ENCODE measurements at regions not wholly inside any gene's neighbourhood (a gene's known extent, or its start where the extent isn't known, plus 50 kb on each side); places are given as distances from the start of the nearest gene placed in this dataset.

DNA sequence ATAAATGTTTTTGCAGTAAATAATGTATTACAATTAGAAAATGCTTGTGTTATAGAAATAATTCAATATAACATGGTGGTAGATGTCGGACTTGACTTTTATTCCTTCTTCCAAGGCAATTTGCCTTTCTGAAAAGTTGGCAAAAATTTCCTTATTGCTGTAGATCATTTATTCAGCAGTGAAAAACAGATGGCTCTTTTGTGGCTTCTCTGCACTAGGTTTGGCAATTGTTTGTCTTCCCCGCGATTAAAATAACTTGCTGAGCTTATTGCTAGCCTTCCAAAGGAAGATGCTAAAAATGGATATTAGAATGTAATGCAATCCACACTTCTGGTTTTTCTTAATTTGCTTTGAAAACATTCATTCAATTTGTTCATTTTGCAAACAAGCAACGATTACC, 1977.9 kb upstream of the ADGRL3 start:
- Mint-ChIP-seq H3K4me1 (no peaks in the 10 kb centered on the region), H3K27ac (no peak overlapping the region), H3K9me3 (peaks cover 1 to 19% (median 3%) of the 10 kb centered on the region in 5 donors), H3K27me3 (no peaks in the 10 kb centered on the region), H3K4me3 (no peak overlapping the region), H3K36me3 (no peaks in the 10 kb centered on the region)
- Histone ChIP-seq H3K27me3 (ENCODE audit: insufficient read depth, low read length, poor library complexity, severe bottlenecking) (no peaks in the 10 kb centered on the region), H3K4me1 (ENCODE audit: insufficient read depth, low read length) (no peaks in the 10 kb centered on the region), H3K27ac (ENCODE audit: low read depth, low read length) (no peak overlapping the region), H3K9me3 (ENCODE audit: low read length) (no peaks in the 10 kb centered on the region), H3K36me3 (ENCODE audit: insufficient read depth, low read length) (no peaks in the 10 kb centered on the region), H3K4me3 (ENCODE audit: low read length) (no peak overlapping the region)
- ChIA-PET POLR2A (no interaction called here), CTCF (no interaction called here)
- DNase-seq, result no peak

DNA sequence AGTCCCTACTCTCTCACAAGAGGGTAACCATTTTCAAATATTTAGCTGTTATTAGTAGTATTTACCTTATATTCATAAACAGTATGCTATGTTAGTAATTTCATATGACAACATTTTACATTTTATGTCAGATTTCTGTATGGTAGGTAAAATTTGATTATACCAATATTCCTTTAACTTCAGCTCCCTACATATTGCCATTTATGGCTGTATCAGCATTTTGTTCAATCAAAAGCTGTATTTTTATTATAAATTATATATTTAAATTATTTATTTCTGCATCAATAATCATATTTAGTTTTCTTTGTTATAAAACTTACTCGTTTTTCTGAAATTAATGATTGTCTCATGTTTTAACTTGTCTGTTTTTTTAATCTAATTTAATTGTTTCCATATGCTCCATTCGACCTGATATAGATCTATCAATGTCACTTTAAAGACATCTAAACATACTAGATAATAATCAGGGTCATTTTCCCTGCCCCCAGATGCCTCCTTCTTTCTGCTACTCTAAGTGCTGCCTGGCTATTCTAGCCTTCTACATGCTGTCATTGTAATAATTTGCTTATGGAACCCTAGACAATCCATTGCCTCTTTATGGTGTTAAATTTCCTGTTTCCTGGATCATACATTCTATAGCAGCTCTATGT, 1976.7 kb upstream of the ADGRL3 start:
- CTCF ChIA-PET, result no interaction called here
- POLR2A ChIA-PET, result no interaction called here

DNA sequence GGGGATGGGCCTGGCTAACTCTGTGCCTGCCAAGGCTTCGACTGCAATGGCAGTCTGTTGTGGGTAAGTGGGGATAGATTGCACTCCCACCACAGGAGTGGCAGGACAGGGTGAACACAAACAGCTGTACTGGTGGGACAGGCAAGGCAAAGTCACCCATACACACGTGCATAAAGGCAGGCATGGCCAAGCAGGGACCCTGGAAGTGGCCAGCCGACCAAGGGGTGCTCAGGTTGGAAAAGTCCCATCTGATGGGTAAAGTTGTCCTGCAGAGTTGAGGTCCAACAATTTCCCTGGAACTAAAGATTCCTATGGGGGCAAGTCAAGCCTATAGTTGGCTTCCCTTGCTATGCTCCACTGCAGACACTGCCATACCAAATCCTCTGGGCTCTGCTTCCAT, 1961.9 kb upstream of the ADGRL3 start:
- H3K4me1 ChIP-seq (ENCODE audit: insufficient read depth, low read length), result no peaks in the 10 kb centered on the region
- CTCF ChIA-PET, result no interaction called here
- Mint-ChIP-seq H3K4me3 (no peak overlapping the region), H3K36me3 (no peaks in the 10 kb centered on the region), H3K9me3 (peaks cover 2 to 53% (median 34%) of the 10 kb centered on the region in 5 donors), H3K27ac (no peak overlapping the region), H3K4me1 (no peaks in the 10 kb centered on the region), H3K27me3 (no peaks in the 10 kb centered on the region)
- H3K4me3 ChIP-seq (ENCODE audit: low read length), result no peak overlapping the region
- POLR2A ChIA-PET, result no interaction called here
- H3K9me3 ChIP-seq (ENCODE audit: low read length), result no peaks in the 10 kb centered on the region
- no peak overlapping the region for H3K27ac ChIP-seq (ENCODE audit: low read depth, low read length)
- DNase-seq, result no peak
- H3K27me3 ChIP-seq (ENCODE audit: insufficient read depth, low read length, poor library complexity, severe bottlenecking), result no peaks in the 10 kb centered on the region
- H3K36me3 ChIP-seq (ENCODE audit: insufficient read depth, low read length), result no peaks in the 10 kb centered on the region

More for the DNA sequence above, 1976.7 kb upstream of the ADGRL3 start:
- no peaks in the 10 kb centered on the region for H3K27me3 Mint-ChIP-seq
- no peaks in the 10 kb centered on the region for H3K36me3 Mint-ChIP-seq
- H3K27ac Mint-ChIP-seq, result no peak overlapping the region
- Histone ChIP-seq H3K36me3 (ENCODE audit: insufficient read depth, low read length) (no peaks in the 10 kb centered on the region), H3K4me1 (ENCODE audit: insufficient read depth, low read length) (no peaks in the 10 kb centered on the region), H3K27me3 (ENCODE audit: insufficient read depth, low read length, poor library complexity, severe bottlenecking) (no peaks in the 10 kb centered on the region), H3K27ac (ENCODE audit: low read depth, low read length) (no peak overlapping the region), H3K9me3 (ENCODE audit: low read length) (no peaks in the 10 kb centered on the region), H3K4me3 (ENCODE audit: low read length) (no peak overlapping the region)
- no peak for DNase-seq
- no peak overlapping the region for H3K4me3 Mint-ChIP-seq
- peaks cover 1 to 23% (median 9%) of the 10 kb centered on the region in 5 donors for H3K9me3 Mint-ChIP-seq
- H3K4me1 Mint-ChIP-seq, result no peaks in the 10 kb centered on the region

DNA sequence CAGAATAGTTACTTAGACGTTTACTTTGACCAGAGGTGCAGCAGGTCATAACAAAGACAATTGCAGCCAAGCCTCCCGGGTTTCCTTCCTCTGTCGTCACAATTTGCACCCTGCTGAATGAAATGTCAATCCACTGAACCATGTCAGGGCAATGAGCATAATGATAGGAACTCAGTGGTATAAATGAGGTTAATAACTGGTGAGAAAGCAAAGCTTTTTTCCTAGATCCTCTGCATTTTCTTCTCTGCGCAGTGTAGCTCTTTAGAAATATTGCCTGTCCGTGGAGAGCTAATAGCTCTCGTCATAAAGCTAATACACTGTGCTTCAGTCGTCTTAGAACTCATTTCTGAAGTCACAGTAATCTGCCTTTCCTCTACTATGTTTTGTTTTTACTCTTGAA, 1960.1 kb upstream of the ADGRL3 start:
- no peaks in the 10 kb centered on the region for H3K4me1 Mint-ChIP-seq
- CTCF ChIA-PET, result no interaction called here
- no peaks in the 10 kb centered on the region for H3K36me3 Mint-ChIP-seq

DNA sequence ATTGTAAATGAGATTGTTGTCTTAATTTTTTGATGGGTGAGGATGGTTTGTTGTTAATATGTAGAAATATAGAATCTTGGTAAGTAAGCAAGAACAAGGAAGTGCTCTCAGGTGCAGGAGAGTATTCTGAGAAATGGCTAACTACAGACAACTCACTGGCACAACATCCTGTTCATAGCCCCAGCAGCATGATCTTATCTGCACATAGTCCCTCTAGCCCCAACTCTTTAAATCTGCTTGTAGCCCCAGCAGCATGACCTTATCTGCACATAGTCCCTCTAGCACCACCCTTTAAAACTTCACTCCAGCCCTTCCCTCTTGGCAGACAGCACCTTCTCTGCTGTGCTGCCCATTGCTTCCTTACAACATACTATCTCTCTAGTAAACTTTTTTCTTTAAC, 1957.1 kb upstream of the ADGRL3 start:
- POLR2A ChIA-PET, result no interaction called here
- Histone ChIP-seq H3K9me3 (ENCODE audit: low read length) (no peaks in the 10 kb centered on the region), H3K36me3 (ENCODE audit: insufficient read depth, low read length) (no peaks in the 10 kb centered on the region), H3K27ac (ENCODE audit: low read depth, low read length) (no peak overlapping the region), H3K4me3 (ENCODE audit: low read length) (no peak overlapping the region), H3K27me3 (ENCODE audit: insufficient read depth, low read length, poor library complexity, severe bottlenecking) (no peaks in the 10 kb centered on the region), H3K4me1 (ENCODE audit: insufficient read depth, low read length) (no peaks in the 10 kb centered on the region)
- H3K4me3 Mint-ChIP-seq, result no peak overlapping the region
- H3K4me1 Mint-ChIP-seq, result no peaks in the 10 kb centered on the region
- DNase-seq, result no peak
- no peaks in the 10 kb centered on the region for H3K36me3 Mint-ChIP-seq
- H3K9me3 Mint-ChIP-seq, result peaks cover 8 to 50% (median 21%) of the 10 kb centered on the region in 5 donors
- no peak overlapping the region for H3K27ac Mint-ChIP-seq
- CTCF ChIA-PET, result no interaction called here
- H3K27me3 Mint-ChIP-seq, result no peaks in the 10 kb centered on the region

More for the DNA sequence above, 1960.1 kb upstream of the ADGRL3 start:
- H3K4me1 ChIP-seq (ENCODE audit: insufficient read depth, low read length), result no peaks in the 10 kb centered on the region
- H3K27me3 Mint-ChIP-seq, result no peaks in the 10 kb centered on the region
- no peak overlapping the region for H3K27ac ChIP-seq (ENCODE audit: low read depth, low read length)
- POLR2A ChIA-PET, result no interaction called here
- no peak overlapping the region for H3K27ac Mint-ChIP-seq
- H3K4me3 Mint-ChIP-seq, result no peak overlapping the region
- H3K27me3 ChIP-seq (ENCODE audit: insufficient read depth, low read length, poor library complexity, severe bottlenecking), result no peaks in the 10 kb centered on the region
- no peaks in the 10 kb centered on the region for H3K36me3 ChIP-seq (ENCODE audit: insufficient read depth, low read length)
- H3K9me3 Mint-ChIP-seq, result peaks cover 11 to 51% (median 29%) of the 10 kb centered on the region in 5 donors
- H3K4me3 ChIP-seq (ENCODE audit: low read length), result no peak overlapping the region
- no peak for DNase-seq
- no peaks in the 10 kb centered on the region for H3K9me3 ChIP-seq (ENCODE audit: low read length)

DNA sequence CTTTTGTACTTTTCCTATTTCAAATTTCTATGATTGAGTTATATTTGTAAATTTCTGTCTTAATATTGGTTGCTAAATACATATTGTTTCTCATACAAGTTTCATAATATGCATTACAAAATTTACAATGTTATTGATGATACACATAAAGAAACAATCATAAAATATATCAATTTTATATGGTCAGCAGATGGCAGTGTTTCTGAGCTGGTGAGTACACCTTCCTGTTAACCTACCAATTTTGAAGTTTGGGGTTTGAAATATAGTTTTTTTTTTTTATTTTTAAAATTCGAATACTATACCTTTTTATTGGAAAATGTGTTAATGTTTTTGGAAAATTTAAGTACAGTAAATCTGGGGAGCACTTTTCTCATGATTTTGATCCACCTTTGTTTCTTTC, 1953.1 kb upstream of the ADGRL3 start:
- CTCF ChIA-PET, result no interaction called here
- no peak for DNase-seq
- H3K27me3 ChIP-seq (ENCODE audit: insufficient read depth, low read length, poor library complexity, severe bottlenecking), result no peaks in the 10 kb centered on the region
- no peaks in the 10 kb centered on the region for H3K9me3 ChIP-seq (ENCODE audit: low read length)
- Mint-ChIP-seq H3K9me3 (peaks cover 11 to 41% (median 15%) of the 10 kb centered on the region in 5 donors), H3K36me3 (no peaks in the 10 kb centered on the region), H3K27me3 (no peaks in the 10 kb centered on the region), H3K4me3 (no peak overlapping the region), H3K4me1 (no peaks in the 10 kb centered on the region), H3K27ac (no peak overlapping the region)
- no peak overlapping the region for H3K4me3 ChIP-seq (ENCODE audit: low read length)
- H3K36me3 ChIP-seq (ENCODE audit: insufficient read depth, low read length), result no peaks in the 10 kb centered on the region
- POLR2A ChIA-PET, result no interaction called here
- no peaks in the 10 kb centered on the region for H3K4me1 ChIP-seq (ENCODE audit: insufficient read depth, low read length)
- no peak overlapping the region for H3K27ac ChIP-seq (ENCODE audit: low read depth, low read length)

DNA sequence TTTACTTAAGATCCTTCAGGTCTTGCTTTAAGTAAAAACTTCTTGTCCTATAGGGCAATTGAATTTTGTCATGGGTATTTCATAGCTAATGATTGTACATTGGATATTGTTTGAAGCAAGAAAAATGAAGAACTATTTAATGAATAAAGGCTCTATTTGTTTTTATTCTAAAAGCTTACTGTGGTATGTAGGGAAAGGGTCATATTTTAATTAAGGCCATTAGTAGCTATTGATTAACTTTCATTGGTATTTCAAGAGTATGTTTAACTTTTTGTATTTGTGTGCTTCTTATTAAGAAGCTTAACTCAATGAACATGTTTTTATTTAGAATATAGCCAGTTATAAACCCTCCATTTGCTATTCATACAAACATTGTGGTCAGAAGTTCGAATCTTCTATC, 1951.8 kb upstream of the ADGRL3 start:
- H3K9me3 ChIP-seq (ENCODE audit: low read length), result no peaks in the 10 kb centered on the region
- Mint-ChIP-seq H3K9me3 (peaks cover 8 to 44% (median 10%) of the 10 kb centered on the region in 5 donors), H3K4me1 (no peaks in the 10 kb centered on the region), H3K36me3 (no peaks in the 10 kb centered on the region), H3K27me3 (no peaks in the 10 kb centered on the region), H3K4me3 (no peak overlapping the region), H3K27ac (no peak overlapping the region)
- no peak overlapping the region for H3K4me3 ChIP-seq (ENCODE audit: low read length)
- H3K4me1 ChIP-seq (ENCODE audit: insufficient read depth, low read length), result no peaks in the 10 kb centered on the region
- H3K36me3 ChIP-seq (ENCODE audit: insufficient read depth, low read length), result no peaks in the 10 kb centered on the region
- DNase-seq, result no peak
- ChIA-PET POLR2A (no interaction called here), CTCF (no interaction called here)
- no peak overlapping the region for H3K27ac ChIP-seq (ENCODE audit: low read depth, low read length)
- H3K27me3 ChIP-seq (ENCODE audit: insufficient read depth, low read length, poor library complexity, severe bottlenecking), result no peaks in the 10 kb centered on the region

DNA sequence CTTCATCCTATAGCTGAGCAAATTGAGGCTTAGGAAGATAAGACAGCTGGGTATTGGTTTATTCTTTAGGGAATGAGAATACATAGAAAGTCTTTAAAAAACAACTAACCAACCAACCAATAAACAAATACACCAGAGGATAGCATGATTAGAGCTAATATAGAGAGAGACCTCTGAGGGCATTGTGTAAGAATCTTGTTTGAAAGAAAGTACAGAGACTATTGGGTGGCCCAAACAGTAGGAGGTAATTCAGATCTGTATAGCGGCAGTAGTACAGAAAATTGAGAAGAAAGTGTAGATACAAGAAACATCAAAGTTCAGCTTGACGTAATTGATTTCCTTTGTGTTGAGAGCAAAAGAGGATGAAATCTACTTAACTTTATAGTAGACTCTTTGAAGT, 1951.0 kb upstream of the ADGRL3 start:
- Histone ChIP-seq H3K36me3 (ENCODE audit: insufficient read depth, low read length) (no peaks in the 10 kb centered on the region), H3K9me3 (ENCODE audit: low read length) (no peaks in the 10 kb centered on the region), H3K27ac (ENCODE audit: low read depth, low read length) (no peak overlapping the region), H3K4me3 (ENCODE audit: low read length) (no peak overlapping the region), H3K4me1 (ENCODE audit: insufficient read depth, low read length) (no peaks in the 10 kb centered on the region), H3K27me3 (ENCODE audit: insufficient read depth, low read length, poor library complexity, severe bottlenecking) (no peaks in the 10 kb centered on the region)
- POLR2A ChIA-PET, result no interaction called here
- Mint-ChIP-seq H3K4me3 (no peak overlapping the region), H3K27ac (no peak overlapping the region), H3K36me3 (no peaks in the 10 kb centered on the region), H3K27me3 (no peaks in the 10 kb centered on the region), H3K9me3 (peaks cover 2 to 41% (median 7%) of the 10 kb centered on the region in 5 donors), H3K4me1 (no peaks in the 10 kb centered on the region)
- no peak for DNase-seq
- CTCF ChIA-PET, result no interaction called here

DNA sequence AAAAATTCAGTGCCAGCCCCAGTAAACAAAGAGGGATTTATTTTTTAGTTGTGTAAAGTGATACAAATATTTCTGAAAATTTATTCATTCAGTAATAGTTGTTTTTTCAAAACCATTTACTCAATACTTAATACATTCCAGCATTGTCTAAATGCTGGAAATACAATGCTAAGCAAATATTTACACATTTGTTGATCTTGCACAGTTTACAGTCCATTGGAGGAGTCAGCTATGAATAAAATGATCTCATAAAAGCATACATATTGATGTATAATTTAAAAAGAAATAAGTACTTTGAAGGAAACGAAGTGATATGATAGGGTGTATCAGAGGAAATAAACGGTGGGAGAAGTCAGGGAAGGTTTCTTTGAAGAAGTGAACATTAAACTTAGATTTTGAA, 1942.1 kb upstream of the ADGRL3 start:
- DNase-seq, result no peak
- no peaks in the 10 kb centered on the region for H3K4me1 Mint-ChIP-seq

More for the DNA sequence above, 1942.1 kb upstream of the ADGRL3 start:
- no peak overlapping the region for H3K4me3 Mint-ChIP-seq
- Histone ChIP-seq H3K27ac (ENCODE audit: low read depth, low read length) (no peak overlapping the region), H3K4me1 (ENCODE audit: insufficient read depth, low read length) (no peaks in the 10 kb centered on the region), H3K36me3 (ENCODE audit: insufficient read depth, low read length) (no peaks in the 10 kb centered on the region), H3K9me3 (ENCODE audit: low read length) (no peaks in the 10 kb centered on the region), H3K4me3 (ENCODE audit: low read length) (no peak overlapping the region), H3K27me3 (ENCODE audit: insufficient read depth, low read length, poor library complexity, severe bottlenecking) (no peaks in the 10 kb centered on the region)
- H3K36me3 Mint-ChIP-seq, result no peaks in the 10 kb centered on the region
- POLR2A ChIA-PET, result no interaction called here
- H3K27ac Mint-ChIP-seq, result no peak overlapping the region
- CTCF ChIA-PET, result no interaction called here
- no peaks in the 10 kb centered on the region for H3K27me3 Mint-ChIP-seq
- H3K9me3 Mint-ChIP-seq, result peaks cover 4 to 31% (median 12%) of the 10 kb centered on the region in 5 donors

All from CD8-positive, alpha-beta memory T cell (primary cell).